ENCODE measurements at regions not wholly inside any gene's neighbourhood (a gene's known extent, or its start where the extent isn't known, plus 50 kb on each side); places are given as distances from the start of the nearest gene placed in this dataset.

DNA sequence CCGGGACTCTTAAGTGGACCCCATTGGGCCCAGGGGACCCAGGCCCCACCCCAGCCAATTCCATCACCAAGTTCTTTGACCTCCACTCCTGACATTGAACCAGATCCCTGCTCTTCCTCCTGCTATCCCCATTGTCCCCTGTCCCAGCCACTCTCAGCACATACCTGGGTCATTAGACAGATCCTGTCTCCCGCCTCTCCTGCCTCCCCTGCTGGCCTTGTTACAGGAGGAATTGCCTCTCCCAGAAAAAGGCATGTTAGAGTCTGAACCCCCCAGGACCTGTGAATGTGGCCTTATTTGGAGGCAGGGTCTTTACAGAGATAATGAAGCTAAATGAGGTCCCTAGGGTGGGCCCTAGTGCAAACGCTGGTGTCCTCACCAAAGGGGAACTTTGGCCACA, 301.9 kb downstream of the NPHP4 start:
- no peak for TF ChIP-seq FOXK2 (IDR thresholded peaks at IDR 0.05)
- TF ChIP-seq, protein P1, sequence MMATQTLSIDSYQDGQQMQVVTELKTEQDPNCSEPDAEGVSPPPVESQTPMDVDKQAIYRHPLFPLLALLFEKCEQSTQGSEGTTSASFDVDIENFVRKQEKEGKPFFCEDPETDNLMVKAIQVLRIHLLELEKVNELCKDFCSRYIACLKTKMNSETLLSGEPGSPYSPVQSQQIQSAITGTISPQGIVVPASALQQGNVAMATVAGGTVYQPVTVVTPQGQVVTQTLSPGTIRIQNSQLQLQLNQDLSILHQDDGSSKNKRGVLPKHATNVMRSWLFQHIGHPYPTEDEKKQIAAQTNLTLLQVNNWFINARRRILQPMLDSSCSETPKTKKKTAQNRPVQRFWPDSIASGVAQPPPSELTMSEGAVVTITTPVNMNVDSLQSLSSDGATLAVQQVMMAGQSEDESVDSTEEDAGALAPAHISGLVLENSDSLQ (IDR thresholded peaks at IDR 0.05) = no peak
- no peak for TF ChIP-seq FOXA1 (IDR thresholded peaks at IDR 0.05)
- no peak for TF ChIP-seq NFRKB (IDR thresholded peaks at IDR 0.05)
- no peak for TF ChIP-seq FOXM1 (IDR thresholded peaks at IDR 0.05; ENCODE audit: borderline replicate concordance)
- TF ChIP-seq TARDBP (IDR thresholded peaks at IDR 0.05) = no peak
- no peak for TF ChIP-seq BHLHE40 (IDR thresholded peaks at IDR 0.05; ENCODE audit: borderline replicate concordance)
- TF ChIP-seq SP1 (IDR thresholded peaks at IDR 0.05) = no peak
- TF ChIP-seq ZNF384 (IDR thresholded peaks at IDR 0.05) = no peak
- TF ChIP-seq L3MBTL2 (conservative IDR thresholded peaks at IDR 0.05) = no peak
- TF ChIP-seq SUZ12 (IDR thresholded peaks at IDR 0.05) = no peak
- TF ChIP-seq ARNT (IDR thresholded peaks at IDR 0.05) = no peak

Measured in HEK293T (cell line).